ENCODE measurements at regions not wholly inside any gene's neighbourhood (a gene's known extent, or its start where the extent isn't known, plus 50 kb on each side); places are given as distances from the start of the nearest gene placed in this dataset.

- TF ChIP-seq EZH2 (IDR thresholded peaks at IDR 0.05; ENCODE audit: borderline replicate concordance, low read depth, low read length, severe bottlenecking) (no peak), CTCF (IDR thresholded peaks at IDR 0.05; ENCODE audit: borderline replicate concordance, extremely low read depth, low read length, poor library complexity, severe bottlenecking) (no peak)
Observed at GRCh38 chr4:36763814-36764213, 480.7 kb upstream of the NWD2 start.
